ENCODE measurements at regions not wholly inside any gene's neighbourhood (a gene's known extent, or its start where the extent isn't known, plus 50 kb on each side); places are given as distances from the start of the nearest gene placed in this dataset.
A peak's percentile ranks its signal among the peaks of the same experiment; 100 is the strongest.

DNA sequence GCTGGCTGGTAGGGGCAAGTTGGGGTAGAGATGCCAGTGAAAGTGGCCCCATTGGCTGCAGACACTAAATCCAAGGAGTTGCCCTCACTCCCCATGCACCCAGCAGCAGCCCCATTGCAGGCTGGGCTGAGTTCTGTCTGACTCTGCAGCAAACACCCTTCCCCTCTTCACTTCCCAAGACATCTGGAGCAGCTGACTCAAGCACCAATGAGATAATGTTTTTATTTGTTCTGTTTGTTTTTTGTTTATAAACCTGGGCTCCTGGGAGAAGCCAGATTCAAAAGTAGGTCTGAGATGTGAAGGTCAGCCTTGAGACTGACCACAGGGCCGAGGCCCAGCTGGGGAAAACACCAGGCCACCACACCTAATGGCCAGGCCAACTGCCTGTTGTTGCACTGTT lies 545.9 kb upstream of the KLF4 start:
- H3K9me1 ChIP-seq (ENCODE audit: insufficient read depth, low read length), result peaks cover 8% of the 10 kb centered on the region
- H2AFZ ChIP-seq (replicated peaks; ENCODE audit: low read length, poor library complexity), result no peak overlapping the region
- no peaks in the 10 kb centered on the region for H3K9me3 ChIP-seq (ENCODE audit: control insufficient read depth, insufficient read depth, low read length)
- no peaks in the 10 kb centered on the region for H4K20me1 ChIP-seq (ENCODE audit: insufficient read depth, low read length)
- no peak overlapping the region; the same call in 1 of the 2 replicates for H4K5ac ChIP-seq (ENCODE audit: low read depth, low read length)
- peak overlapping the region; percentile 29; the same call in 1 of the 2 replicates for H4K91ac ChIP-seq (ENCODE audit: insufficient read depth, low read depth, low read length)
- H3K4ac ChIP-seq (ENCODE audit: low read depth, low read length), result peak overlapping the region; percentile 40; the same call in 1 of the 2 replicates
- TF ChIP-seq POLR2A (IDR thresholded peaks at IDR 0.05; ENCODE audit: low read depth, low read length), result no peak
- TF ChIP-seq MAFK (IDR thresholded peaks at IDR 0.05; ENCODE audit: low read depth, low read length), result no peak
- no peak for TF ChIP-seq SMC3 (IDR thresholded peaks at IDR 0.05; ENCODE audit: low read depth, low read length)
- TF ChIP-seq RCOR1 (IDR thresholded peaks at IDR 0.05; ENCODE audit: insufficient replicate concordance, low read length), result no peak
- TF ChIP-seq RAD21 (IDR thresholded peaks at IDR 0.05; ENCODE audit: low read length), result no peak
- no peak for TF ChIP-seq NFE2L2 (IDR thresholded peaks at IDR 0.05; ENCODE audit: low read depth, low read length)
- no peak for TF ChIP-seq MAZ (IDR thresholded peaks at IDR 0.05; ENCODE audit: borderline replicate concordance, low read depth, low read length)
- no peak for TF ChIP-seq MXI1 (IDR thresholded peaks at IDR 0.05; ENCODE audit: borderline replicate concordance, low read depth, low read length)
- no peak for TF ChIP-seq BHLHE40 (IDR thresholded peaks at IDR 0.05; ENCODE audit: low read depth, low read length)
- no peak for TF ChIP-seq CHD1 (IDR thresholded peaks at IDR 0.05; ENCODE audit: low read depth, low read length)
- TF ChIP-seq ELK1 (IDR thresholded peaks at IDR 0.05; ENCODE audit: borderline replicate concordance, low read depth, low read length), result no peak
- no peak for TF ChIP-seq USF2 (IDR thresholded peaks at IDR 0.05; ENCODE audit: low read depth, low read length)
- H3K4me1 ChIP-seq (ENCODE audit: control insufficient read depth, insufficient read depth, low read length), result peaks cover 16% of the 10 kb centered on the region
- dilution Hi-C loops (cut with HindIII; ENCODE audit: low sequenced_read_pairs, unreplicated experiment), result no loop called here
- BruUV-seq (replicated peaks), result no TSS peak
- peak overlapping the region; percentile 18; the same call in 1 of the 2 replicates for H3K23ac ChIP-seq (ENCODE audit: low read depth, low read length)
- intact Hi-C loops (cut with micrococcal nuclease), result no loop called here
- H2BK120ac ChIP-seq (ENCODE audit: low read depth, low read length), result peak overlapping the region; percentile 16; the same call in 1 of the 2 replicates
- H3K79me1 ChIP-seq (ENCODE audit: low read depth in 1 of 2, low read length in 2 of 2), result no peaks in the 10 kb centered on the region
- peak; percentile 36 for DNase-seq
- no peaks in the 10 kb centered on the region for H3K36me3 ChIP-seq (ENCODE audit: control insufficient read depth, insufficient read depth, low read length)
- no CpG with 5 or more reads among the region's 1 CpG for WGBS, 2 experiments (ENCODE audit: extremely low coverage in 2 of 2, insufficient read length in 1 of 2)
- H3K27me3 ChIP-seq (ENCODE audit: control insufficient read depth, insufficient read depth, low read length), result no peaks in the 10 kb centered on the region
- ChIA-PET CTCF (no interaction called here), POLR2A (ENCODE audit: unreplicated experiment) (no interaction called here)
- no peak overlapping the region for H3K56ac ChIP-seq (ENCODE audit: extremely low read depth, insufficient read depth, low read length)
- H2BK20ac ChIP-seq (ENCODE audit: low read depth, low read length), result no peak overlapping the region
- 0 out of 4 replicates have a peak overlapping the region, but pooled peaks of 1 of the 2 experiments have one; percentile 1 for H4K8ac ChIP-seq (ENCODE audit: low read depth in 2 of 2, low read length in 2 of 2)
- peak overlapping the region; percentile 38; the same call in 2 of the 3 replicates for H2BK15ac ChIP-seq (ENCODE audit: low read depth, low read length)
- H3K9ac ChIP-seq (ENCODE audit: low read depth, low read length), result no peak overlapping the region
- no peak overlapping the region for H3K27ac ChIP-seq (ENCODE audit: insufficient read depth, low read length)
- no peak overlapping the region for H3K4me3 ChIP-seq (ENCODE audit: insufficient read depth, low read depth, low read length)
- no peak overlapping the region for H3K14ac ChIP-seq (replicated peaks; ENCODE audit: low read depth, low read length)
- H3K4me2 ChIP-seq (ENCODE audit: low read depth, low read length), result no peak overlapping the region
- no peak overlapping the region for H2AK9ac ChIP-seq (replicated peaks; ENCODE audit: low read depth, low read length, poor library complexity)
- H2BK5ac ChIP-seq (ENCODE audit: low read depth, low read length, poor library complexity, severe bottlenecking), result no peak overlapping the region
- H2AK5ac ChIP-seq (ENCODE audit: low read depth, low read length), result peak overlapping the region; percentile 70
- H3K18ac ChIP-seq (ENCODE audit: low read depth, low read length), result no peak overlapping the region; the same call in 1 of the 2 replicates
- in situ Hi-C loops (cut with MboI; ENCODE audit: low sequenced_read_pairs), result no loop called here
- peak; percentile 28; the same call in 1 of the 2 replicates for ATAC-seq (ENCODE audit: low read depth)
